ENCODE measurements at regions not wholly inside any gene's neighbourhood (a gene's known extent, or its start where the extent isn't known, plus 50 kb on each side); places are given as distances from the start of the nearest gene placed in this dataset.

DNA sequence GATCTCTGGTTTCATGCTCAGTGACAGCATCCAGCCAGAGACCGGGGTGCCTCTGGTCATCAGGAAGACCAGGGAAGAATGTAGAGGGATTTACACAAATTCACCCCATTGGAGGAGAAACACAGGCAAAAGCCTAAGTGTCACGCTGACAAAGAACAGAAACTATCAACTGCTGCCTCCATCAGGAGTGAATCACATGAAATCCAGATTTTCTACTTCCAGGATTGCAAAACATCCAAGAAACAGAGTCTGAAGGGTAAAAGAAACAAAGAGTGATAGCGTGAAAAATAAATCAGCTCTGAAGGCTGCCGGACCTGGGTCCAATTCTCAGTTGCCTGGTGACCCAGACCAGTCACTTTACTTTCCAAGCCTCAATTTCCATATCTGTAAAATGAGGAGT is 136.1 kb upstream of the MAP1LC3B2 start:
- TF ChIP-seq, protein P1, sequence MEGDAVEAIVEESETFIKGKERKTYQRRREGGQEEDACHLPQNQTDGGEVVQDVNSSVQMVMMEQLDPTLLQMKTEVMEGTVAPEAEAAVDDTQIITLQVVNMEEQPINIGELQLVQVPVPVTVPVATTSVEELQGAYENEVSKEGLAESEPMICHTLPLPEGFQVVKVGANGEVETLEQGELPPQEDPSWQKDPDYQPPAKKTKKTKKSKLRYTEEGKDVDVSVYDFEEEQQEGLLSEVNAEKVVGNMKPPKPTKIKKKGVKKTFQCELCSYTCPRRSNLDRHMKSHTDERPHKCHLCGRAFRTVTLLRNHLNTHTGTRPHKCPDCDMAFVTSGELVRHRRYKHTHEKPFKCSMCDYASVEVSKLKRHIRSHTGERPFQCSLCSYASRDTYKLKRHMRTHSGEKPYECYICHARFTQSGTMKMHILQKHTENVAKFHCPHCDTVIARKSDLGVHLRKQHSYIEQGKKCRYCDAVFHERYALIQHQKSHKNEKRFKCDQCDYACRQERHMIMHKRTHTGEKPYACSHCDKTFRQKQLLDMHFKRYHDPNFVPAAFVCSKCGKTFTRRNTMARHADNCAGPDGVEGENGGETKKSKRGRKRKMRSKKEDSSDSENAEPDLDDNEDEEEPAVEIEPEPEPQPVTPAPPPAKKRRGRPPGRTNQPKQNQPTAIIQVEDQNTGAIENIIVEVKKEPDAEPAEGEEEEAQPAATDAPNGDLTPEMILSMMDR (IDR thresholded peaks at IDR 0.05), result no peak
- TF ChIP-seq TCF7L2 (IDR thresholded peaks at IDR 0.05; ENCODE audit: low read depth, low read length), result no peak
- TF ChIP-seq, protein P2, sequence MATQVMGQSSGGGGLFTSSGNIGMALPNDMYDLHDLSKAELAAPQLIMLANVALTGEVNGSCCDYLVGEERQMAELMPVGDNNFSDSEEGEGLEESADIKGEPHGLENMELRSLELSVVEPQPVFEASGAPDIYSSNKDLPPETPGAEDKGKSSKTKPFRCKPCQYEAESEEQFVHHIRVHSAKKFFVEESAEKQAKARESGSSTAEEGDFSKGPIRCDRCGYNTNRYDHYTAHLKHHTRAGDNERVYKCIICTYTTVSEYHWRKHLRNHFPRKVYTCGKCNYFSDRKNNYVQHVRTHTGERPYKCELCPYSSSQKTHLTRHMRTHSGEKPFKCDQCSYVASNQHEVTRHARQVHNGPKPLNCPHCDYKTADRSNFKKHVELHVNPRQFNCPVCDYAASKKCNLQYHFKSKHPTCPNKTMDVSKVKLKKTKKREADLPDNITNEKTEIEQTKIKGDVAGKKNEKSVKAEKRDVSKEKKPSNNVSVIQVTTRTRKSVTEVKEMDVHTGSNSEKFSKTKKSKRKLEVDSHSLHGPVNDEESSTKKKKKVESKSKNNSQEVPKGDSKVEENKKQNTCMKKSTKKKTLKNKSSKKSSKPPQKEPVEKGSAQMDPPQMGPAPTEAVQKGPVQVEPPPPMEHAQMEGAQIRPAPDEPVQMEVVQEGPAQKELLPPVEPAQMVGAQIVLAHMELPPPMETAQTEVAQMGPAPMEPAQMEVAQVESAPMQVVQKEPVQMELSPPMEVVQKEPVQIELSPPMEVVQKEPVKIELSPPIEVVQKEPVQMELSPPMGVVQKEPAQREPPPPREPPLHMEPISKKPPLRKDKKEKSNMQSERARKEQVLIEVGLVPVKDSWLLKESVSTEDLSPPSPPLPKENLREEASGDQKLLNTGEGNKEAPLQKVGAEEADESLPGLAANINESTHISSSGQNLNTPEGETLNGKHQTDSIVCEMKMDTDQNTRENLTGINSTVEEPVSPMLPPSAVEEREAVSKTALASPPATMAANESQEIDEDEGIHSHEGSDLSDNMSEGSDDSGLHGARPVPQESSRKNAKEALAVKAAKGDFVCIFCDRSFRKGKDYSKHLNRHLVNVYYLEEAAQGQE (IDR thresholded peaks at IDR 0.05; ENCODE audit: insufficient read depth in 1 of 2, low read depth in 2 of 2, low read length in 1 of 2), result no peak
- TF ChIP-seq SIN3A (IDR thresholded peaks at IDR 0.05; ENCODE audit: borderline replicate concordance, insufficient read depth, low read depth, low read length), result no peak
- TF ChIP-seq POLR2AphosphoS5 (IDR thresholded peaks at IDR 0.05; ENCODE audit: low read depth, low read length), result no peak

Measured in Panc1 (cell line).